Activated CD4-positive, alpha-beta T cell treated with anti-CD3 and anti-CD28 coated beads, Interleukin-2, amount 10 ng/mL, durations not matched to agents 24 days and 14 days (primary cell): ENCODE measurements at regions not wholly inside any gene's neighbourhood (a gene's known extent, or its start where the extent isn't known, plus 50 kb on each side); places are given as distances from the start of the nearest gene placed in this dataset.

Source experiments
- DNase-seq: peaks from one replicate; pipeline ENCODE4 v3.0.0; 2022
- H3K27ac Mint-ChIP-seq: one replicate; pipeline ENCODE4 v1.8.0; 2022; ENCODE audit warnings: mild to moderate bottlenecking, mixed read lengths
- H3K27me3 Mint-ChIP-seq: one replicate; pipeline ENCODE4 v1.8.0; 2022; ENCODE audit warnings: mixed read lengths
- H3K36me3 Mint-ChIP-seq: one replicate; pipeline ENCODE4 v1.8.0; 2022; ENCODE audit warnings: low read depth, mild to moderate bottlenecking, mixed read lengths
- H3K4me1 Mint-ChIP-seq: one replicate; pipeline ENCODE4 v1.8.0; 2021; ENCODE audit warnings: mixed read lengths
- H3K4me3 Mint-ChIP-seq: one replicate; pipeline ENCODE4 v1.8.0; 2022; ENCODE audit warnings: mild to moderate bottlenecking, moderate library complexity, mixed read lengths
- H3K9me3 Mint-ChIP-seq: one replicate; pipeline ENCODE4 v1.8.0; 2021; ENCODE audit warnings: mixed read lengths
- intact Hi-C: fragments of 100-400 bp; cut with micrococcal nuclease; formaldehyde crosslinking; loops from one replicate; pipeline ENCODE4 v1.15.1; 2023

- intact Hi-C loops, result loop anchor here (10.0 kb wide), 1 partner anchor 1207 kb away; no protein-coding TSS in a partner anchor
- H3K9me3 Mint-ChIP-seq, result no peaks in the 10 kb centered on the region
- DNase-seq, result no peak
- no peaks in the 10 kb centered on the region for H3K36me3 Mint-ChIP-seq
- no peak overlapping the region for H3K27ac Mint-ChIP-seq
- H3K27me3 Mint-ChIP-seq, result peaks cover 5% of the 10 kb centered on the region
- H3K4me1 Mint-ChIP-seq, result no peaks in the 10 kb centered on the region
- H3K4me3 Mint-ChIP-seq, result no peak overlapping the region
These were observed 504.9 kb downstream of the OMA1 start for GRCh38 chr1:58041621-58042020.

- H3K9me3 Mint-ChIP-seq, result no peaks in the 10 kb centered on the region
- no peak overlapping the region for H3K4me3 Mint-ChIP-seq
- H3K4me1 Mint-ChIP-seq, result no peaks in the 10 kb centered on the region
- intact Hi-C loops, result no loop called here
- H3K27me3 Mint-ChIP-seq, result peaks cover 4% of the 10 kb centered on the region
- H3K36me3 Mint-ChIP-seq, result no peaks in the 10 kb centered on the region
- no peak for DNase-seq
- no peak overlapping the region for H3K27ac Mint-ChIP-seq
These were observed 508.0 kb downstream of the OMA1 start for GRCh38 chr1:58038574-58038973.

DNA sequence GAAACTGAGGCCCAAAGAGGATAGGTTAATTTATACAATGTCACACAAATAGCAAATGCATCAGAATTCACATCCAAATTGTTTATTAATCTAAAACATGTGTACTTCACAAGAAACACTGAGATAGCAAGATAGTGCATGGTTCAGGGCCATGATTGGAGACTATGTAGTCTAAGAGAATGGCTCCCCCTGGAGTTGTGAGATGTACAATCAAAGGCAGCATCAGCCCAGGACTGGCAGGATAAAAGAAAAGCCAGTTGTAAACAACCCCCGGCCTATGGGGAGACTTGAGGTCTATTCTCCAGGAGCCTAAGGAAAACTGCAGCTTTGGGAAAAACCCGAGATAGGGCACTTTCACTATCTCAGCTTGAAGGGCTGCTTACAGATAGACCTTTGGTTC lies 511.0 kb downstream of the OMA1 start:
- Mint-ChIP-seq H3K9me3 (no peaks in the 10 kb centered on the region), H3K27ac (no peak overlapping the region), H3K36me3 (no peaks in the 10 kb centered on the region), H3K4me1 (no peaks in the 10 kb centered on the region), H3K27me3 (peaks cover 18% of the 10 kb centered on the region), H3K4me3 (no peak overlapping the region)
- intact Hi-C loops, result no loop called here
- no peak for DNase-seq

GRCh38 chr1:58033311-58033710 lies 513.2 kb downstream of the OMA1 start:
- Mint-ChIP-seq H3K36me3 (no peaks in the 10 kb centered on the region), H3K4me3 (no peak overlapping the region), H3K27me3 (peaks cover 18% of the 10 kb centered on the region), H3K9me3 (no peaks in the 10 kb centered on the region), H3K27ac (no peak overlapping the region), H3K4me1 (no peaks in the 10 kb centered on the region)
- intact Hi-C loops, result no loop called here
- DNase-seq, result no peak

GRCh38 chr1:58032611-58033073 lies 513.9 kb downstream of the OMA1 start:
- intact Hi-C loops, result no loop called here
- Mint-ChIP-seq H3K36me3 (no peaks in the 10 kb centered on the region), H3K9me3 (no peaks in the 10 kb centered on the region), H3K27ac (no peak overlapping the region), H3K27me3 (peaks cover 16% of the 10 kb centered on the region), H3K4me1 (no peaks in the 10 kb centered on the region), H3K4me3 (no peak overlapping the region)
- no peak for DNase-seq

- Mint-ChIP-seq H3K36me3 (no peaks in the 10 kb centered on the region), H3K4me3 (no peak overlapping the region), H3K4me1 (no peaks in the 10 kb centered on the region), H3K27me3 (peaks cover 16% of the 10 kb centered on the region), H3K27ac (no peak overlapping the region), H3K9me3 (no peaks in the 10 kb centered on the region)
- DNase-seq, result no peak
- intact Hi-C loops, result no loop called here
These were observed 515.1 kb downstream of the OMA1 start for GRCh38 chr1:58031416-58031815.

DNA sequence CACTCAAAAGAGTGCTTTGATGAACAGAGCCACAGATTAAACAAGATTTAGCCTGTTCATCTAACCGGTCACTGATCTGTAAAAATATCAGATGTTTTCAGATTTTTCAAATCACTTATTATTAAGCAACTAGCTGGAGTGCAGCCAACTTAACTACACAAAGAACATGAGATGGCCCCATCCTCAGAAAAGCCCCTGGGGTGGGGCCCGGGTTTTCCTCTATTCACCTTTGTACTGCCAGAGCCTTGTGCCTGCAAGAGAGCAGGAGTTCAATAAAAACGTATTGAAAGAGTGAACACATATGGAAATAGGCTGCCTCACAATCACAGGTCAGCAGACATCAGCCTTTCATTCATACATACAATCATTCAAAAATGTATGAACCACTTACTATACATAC lies 516.1 kb downstream of the OMA1 start:
- Mint-ChIP-seq H3K4me1 (no peaks in the 10 kb centered on the region), H3K4me3 (no peak overlapping the region), H3K36me3 (no peaks in the 10 kb centered on the region), H3K27me3 (peaks cover 16% of the 10 kb centered on the region), H3K27ac (no peak overlapping the region), H3K9me3 (no peaks in the 10 kb centered on the region)
- DNase-seq, result no peak
- intact Hi-C loops, result no loop called here

GRCh38 chr1:58017641-58018040 lies 528.9 kb downstream of the OMA1 start:
- Mint-ChIP-seq H3K9me3 (no peaks in the 10 kb centered on the region), H3K27ac (no peak overlapping the region), H3K4me3 (no peak overlapping the region), H3K4me1 (no peaks in the 10 kb centered on the region), H3K36me3 (no peaks in the 10 kb centered on the region), H3K27me3 (peaks cover 2% of the 10 kb centered on the region)
- DNase-seq, result no peak
- intact Hi-C loops, result no loop called here

- intact Hi-C loops, result no loop called here
- no peak for DNase-seq
These were observed 533.3 kb downstream of the OMA1 start for GRCh38 chr1:58013237-58013636.

DNA sequence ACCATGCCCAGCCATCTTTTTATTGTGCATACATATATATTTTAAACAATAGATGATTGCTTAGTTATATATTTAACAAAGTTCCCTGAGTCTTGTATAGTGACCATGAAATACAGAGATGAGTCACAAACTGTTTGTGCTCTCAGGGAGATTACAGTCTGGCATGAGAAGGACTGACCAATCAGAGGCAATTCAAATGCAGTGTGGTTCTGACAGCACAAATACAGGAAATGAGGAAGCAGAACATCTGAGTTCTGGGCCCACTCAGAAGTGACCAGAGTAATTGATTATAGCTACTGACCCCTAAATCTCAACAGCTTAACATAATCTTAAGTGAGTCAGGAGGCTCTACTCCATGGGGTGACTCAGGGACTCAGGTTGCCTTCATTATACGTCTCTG lies 534.5 kb downstream of the OMA1 start:
- Mint-ChIP-seq H3K9me3 (no peaks in the 10 kb centered on the region), H3K36me3 (no peaks in the 10 kb centered on the region), H3K27ac (no peak overlapping the region), H3K4me3 (no peak overlapping the region), H3K27me3 (peaks cover 2% of the 10 kb centered on the region), H3K4me1 (no peaks in the 10 kb centered on the region)
- intact Hi-C loops, result no loop called here
- no peak for DNase-seq

More at GRCh38 chr1:58013237-58013636, 533.3 kb downstream of the OMA1 start:
- H3K4me1 Mint-ChIP-seq, result no peaks in the 10 kb centered on the region
- peaks cover 2% of the 10 kb centered on the region for H3K27me3 Mint-ChIP-seq
- H3K27ac Mint-ChIP-seq, result no peak overlapping the region
- H3K36me3 Mint-ChIP-seq, result no peaks in the 10 kb centered on the region
- H3K4me3 Mint-ChIP-seq, result no peak overlapping the region
- H3K9me3 Mint-ChIP-seq, result no peaks in the 10 kb centered on the region

GRCh38 chr1:58006421-58007046 lies 540.0 kb downstream of the OMA1 start:
- Mint-ChIP-seq H3K9me3 (no peaks in the 10 kb centered on the region), H3K27me3 (peaks cover 2% of the 10 kb centered on the region), H3K4me3 (no peak overlapping the region), H3K27ac (no peak overlapping the region), H3K36me3 (no peaks in the 10 kb centered on the region), H3K4me1 (no peaks in the 10 kb centered on the region)
- intact Hi-C loops, result no loop called here
- DNase-seq, result no peak

- no peaks in the 10 kb centered on the region for H3K36me3 Mint-ChIP-seq
- no peak for DNase-seq
- H3K27ac Mint-ChIP-seq, result no peak overlapping the region
- H3K4me1 Mint-ChIP-seq, result no peaks in the 10 kb centered on the region
- no peak overlapping the region for H3K4me3 Mint-ChIP-seq
- no peaks in the 10 kb centered on the region for H3K9me3 Mint-ChIP-seq
- peaks cover 2% of the 10 kb centered on the region for H3K27me3 Mint-ChIP-seq
- intact Hi-C loops, result no loop called here
These were observed 541.3 kb downstream of the OMA1 start for GRCh38 chr1:58005212-58005611.

GRCh38 chr1:58003988-58004387 lies 542.5 kb downstream of the OMA1 start:
- Mint-ChIP-seq H3K9me3 (no peaks in the 10 kb centered on the region), H3K4me3 (no peak overlapping the region), H3K4me1 (no peaks in the 10 kb centered on the region), H3K27ac (no peak overlapping the region), H3K36me3 (no peaks in the 10 kb centered on the region), H3K27me3 (peaks cover 2% of the 10 kb centered on the region)
- intact Hi-C loops, result no loop called here
- DNase-seq, result no peak

- intact Hi-C loops, result no loop called here
These were observed 543.5 kb downstream of the OMA1 start for GRCh38 chr1:58003059-58003458.

GRCh38 chr1:58000821-58001220 lies 545.7 kb downstream of the OMA1 start:
- no peak overlapping the region for H3K27ac Mint-ChIP-seq
- H3K4me1 Mint-ChIP-seq, result no peaks in the 10 kb centered on the region
- DNase-seq, result no peak
- H3K27me3 Mint-ChIP-seq, result peaks cover 2% of the 10 kb centered on the region
- H3K36me3 Mint-ChIP-seq, result no peaks in the 10 kb centered on the region
- H3K9me3 Mint-ChIP-seq, result no peaks in the 10 kb centered on the region
- H3K4me3 Mint-ChIP-seq, result no peak overlapping the region
- intact Hi-C loops, result no loop called here

More at GRCh38 chr1:58003059-58003458, 543.5 kb downstream of the OMA1 start:
- Mint-ChIP-seq H3K4me1 (no peaks in the 10 kb centered on the region), H3K27me3 (peaks cover 2% of the 10 kb centered on the region), H3K27ac (no peak overlapping the region), H3K9me3 (no peaks in the 10 kb centered on the region), H3K36me3 (no peaks in the 10 kb centered on the region), H3K4me3 (no peak overlapping the region)
- DNase-seq, result no peak
